HG03103 (cell line): ENCODE measurements at regions not wholly inside any gene's neighbourhood (a gene's known extent, or its start where the extent isn't known, plus 50 kb on each side); places are given as distances from the start of the nearest gene placed in this dataset.
"Not testable (repeated sequence)": the region's sequence is repeated elsewhere in the genome, so short reads cannot be mapped to it uniquely, and the experiment has no call there.

Experiments used
- ATAC-seq: cut with Tn5 transposase; IDR thresholded peaks from one replicate; pipeline ENCODE4 v1.9.1; 2021; ENCODE audit warnings: low read depth; ENCODE audit not compliant: unreplicated experiment

DNA sequence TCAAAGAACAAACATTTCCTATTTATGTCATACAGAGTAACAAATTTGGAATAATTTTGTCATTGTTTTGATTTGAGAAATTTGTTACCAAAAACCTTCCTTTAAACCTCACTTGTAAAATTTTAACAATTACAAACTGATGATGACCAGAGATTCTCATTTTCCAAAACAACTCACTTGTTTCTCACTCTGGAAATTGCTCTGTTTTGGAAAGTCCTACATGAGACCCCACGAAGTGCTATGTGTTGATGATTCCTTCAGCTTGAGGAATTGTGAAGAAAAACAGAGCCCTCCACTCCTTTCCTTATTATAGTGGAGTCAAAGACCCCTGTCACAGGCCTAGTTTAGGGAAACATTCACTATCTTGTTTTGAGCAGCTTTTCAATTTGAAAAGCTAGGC is 157.6 kb upstream of the RASGRP1 start:
- no peak for ATAC-seq

DNA sequence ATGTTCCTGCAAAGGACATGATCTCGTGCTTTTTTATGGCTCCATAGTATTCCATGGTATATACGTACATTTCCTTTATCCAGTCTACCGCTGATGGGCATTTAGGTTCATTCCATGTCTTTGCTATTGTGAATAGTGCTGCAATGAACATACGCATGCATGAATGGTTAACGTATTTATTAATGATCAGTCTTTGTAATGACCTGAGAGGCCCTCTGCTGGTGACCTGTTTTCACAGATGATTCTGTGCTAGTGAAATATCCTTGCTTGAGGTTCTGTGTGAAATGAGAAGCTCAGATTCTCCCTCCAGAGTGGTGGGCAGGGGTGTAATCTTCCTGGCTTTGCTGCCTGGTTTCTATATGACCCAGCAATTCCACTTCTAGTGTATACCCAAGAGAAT is 160.2 kb upstream of the RASGRP1 start:
- ATAC-seq, result no peak

DNA sequence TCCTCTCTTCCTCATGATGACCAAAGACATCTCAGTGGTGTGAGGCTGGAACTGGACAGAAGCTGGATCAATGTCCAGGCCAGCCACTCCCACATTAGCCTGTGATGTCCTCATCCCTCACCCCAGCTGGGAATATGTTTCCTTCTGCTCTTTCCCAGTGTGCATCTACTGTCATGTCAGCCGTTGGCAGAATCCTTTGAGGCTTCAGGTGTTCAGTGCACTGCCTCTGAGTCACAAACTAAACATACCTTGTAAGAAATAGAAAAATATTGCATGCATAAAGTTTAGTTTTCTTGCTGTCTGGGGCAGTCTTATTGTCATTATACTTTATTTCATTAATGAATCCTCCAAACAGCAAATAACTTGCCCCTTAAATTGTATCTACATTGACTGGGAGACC is 161.6 kb upstream of the RASGRP1 start:
- no peak for ATAC-seq

DNA sequence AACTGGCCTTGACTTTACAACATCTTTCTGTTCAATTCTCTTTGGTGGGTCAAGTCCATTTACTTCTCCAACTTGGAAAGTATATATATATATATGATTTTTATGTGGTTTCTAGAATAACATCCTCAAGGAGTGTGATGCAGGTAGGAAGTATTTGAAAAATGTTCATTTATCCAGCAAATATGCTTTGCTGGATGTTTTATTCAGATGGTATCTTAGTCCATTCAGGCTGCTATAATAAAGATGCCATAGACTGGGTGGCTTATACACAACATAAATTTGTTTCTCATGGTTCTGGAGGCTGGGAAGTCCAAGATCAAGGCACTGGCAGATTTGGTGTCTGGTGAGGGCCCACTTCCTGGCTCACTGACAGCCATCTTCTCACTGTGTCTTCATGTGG is 168.7 kb upstream of the RASGRP1 start:
- ATAC-seq, result no peak

DNA sequence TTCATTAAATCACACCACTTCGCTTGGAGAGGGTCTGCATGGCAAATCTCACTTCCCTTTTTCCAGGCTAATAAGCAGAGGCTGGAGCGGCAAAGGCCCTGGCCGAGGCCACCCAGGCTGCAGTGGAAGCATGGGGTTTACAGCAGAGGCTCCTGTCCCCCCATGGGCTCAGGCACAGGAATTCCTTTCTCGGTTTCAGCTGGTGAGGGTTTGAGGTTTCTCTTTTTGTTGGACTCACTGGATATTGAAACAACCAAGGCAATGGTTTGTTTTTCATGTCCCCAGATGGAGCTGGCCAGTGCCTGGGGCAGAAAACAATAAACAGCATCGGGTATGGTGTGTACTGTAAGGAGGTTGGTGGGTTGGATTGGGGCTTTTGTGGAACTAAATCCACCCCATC is 175.6 kb upstream of the RASGRP1 start:
- no peak for ATAC-seq

DNA sequence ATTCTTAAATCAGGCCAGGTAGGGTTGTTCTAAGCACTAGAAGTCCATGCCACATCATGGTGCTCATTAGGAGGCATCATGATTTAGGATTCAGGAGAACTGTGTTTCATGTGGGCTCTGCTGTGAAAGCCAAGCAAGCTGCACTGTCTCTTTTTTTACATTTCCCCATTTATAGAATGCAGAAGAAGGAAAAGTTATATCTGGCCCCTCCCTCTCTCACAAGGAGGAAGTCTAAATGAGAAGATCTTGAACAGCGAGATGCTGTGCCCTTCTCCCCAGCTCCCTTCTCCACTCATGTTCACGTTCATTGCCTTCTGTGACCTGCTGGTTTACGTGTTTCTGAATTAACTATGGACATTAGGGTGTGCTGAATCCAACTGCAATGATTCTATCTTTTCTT is 178.5 kb upstream of the RASGRP1 start:
- no peak for ATAC-seq

DNA sequence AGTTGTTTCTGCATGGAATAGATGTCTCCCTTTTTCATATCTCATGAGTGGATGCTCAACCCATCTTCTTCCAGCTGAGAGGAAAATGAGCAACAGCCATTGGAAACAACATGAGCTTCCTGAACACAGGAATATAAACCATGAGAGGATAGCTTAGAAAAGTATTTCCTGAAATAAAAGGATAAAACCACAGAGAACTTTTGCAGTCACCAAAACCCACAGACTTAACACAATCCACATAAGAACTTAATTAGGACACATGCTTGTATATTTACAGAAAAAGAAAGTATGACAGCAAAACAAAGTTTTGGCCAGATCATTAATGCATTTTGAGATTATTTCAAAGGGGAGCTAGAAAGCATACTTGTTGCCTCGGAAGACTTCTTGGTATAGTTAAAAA is 180.5 kb upstream of the RASGRP1 start:
- ATAC-seq, result no peak

DNA sequence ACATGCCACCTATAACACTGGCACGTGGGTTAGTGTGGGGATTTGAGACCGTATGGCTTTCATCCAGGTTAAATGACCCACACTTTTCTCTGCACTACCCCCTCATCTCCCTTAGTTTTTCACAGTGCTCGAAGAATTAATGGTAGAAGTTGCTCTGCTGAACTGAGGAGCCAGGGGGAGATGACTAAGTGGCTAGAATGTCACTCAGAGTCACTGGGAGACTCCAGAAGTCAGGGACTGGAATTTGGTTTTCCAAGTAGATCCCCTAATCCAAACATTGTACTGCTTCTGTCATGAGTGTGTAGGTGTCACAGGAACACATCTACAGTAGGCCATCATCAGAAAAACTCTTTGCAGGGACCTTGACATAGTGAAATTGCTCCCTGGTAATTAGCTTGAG is 181.0 kb upstream of the RASGRP1 start:
- no peak for ATAC-seq

DNA sequence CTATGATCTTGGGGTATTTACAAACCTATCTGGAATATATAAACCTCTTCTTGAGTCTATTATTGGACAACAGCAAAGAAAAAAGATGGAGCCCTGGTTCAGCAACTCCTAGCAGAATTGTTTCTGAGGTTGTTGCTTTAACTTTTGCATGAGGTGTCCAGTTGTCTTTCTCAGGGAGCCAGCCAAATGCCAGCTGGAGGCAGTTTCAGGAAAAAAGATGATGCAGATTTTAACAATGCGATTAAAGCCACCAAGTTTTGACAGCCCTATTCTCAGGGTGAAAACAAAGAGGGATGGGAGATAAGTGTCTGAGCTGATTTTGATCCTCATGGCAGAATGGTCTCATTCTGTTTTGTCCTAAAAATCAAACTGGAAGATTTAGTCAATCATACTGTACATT is 181.6 kb upstream of the RASGRP1 start:
- no peak for ATAC-seq

DNA sequence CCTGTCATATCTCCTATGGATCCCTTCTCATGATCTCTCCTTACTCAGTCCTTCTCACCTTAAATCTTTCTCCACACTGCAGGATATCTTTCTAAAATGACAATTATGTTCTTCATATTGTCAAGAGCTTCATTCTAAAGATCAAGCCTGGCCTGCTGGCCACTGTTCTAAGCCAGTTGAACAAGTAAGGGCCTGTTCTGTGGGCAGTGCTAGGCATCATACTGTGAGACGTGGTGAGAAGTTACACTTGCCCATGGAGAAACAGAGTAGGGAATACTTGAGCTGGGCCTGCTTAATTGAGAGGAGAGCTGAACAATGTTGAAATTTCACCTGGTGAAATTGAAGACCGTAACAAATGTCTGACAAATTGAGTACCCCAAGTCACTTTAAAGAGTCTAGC is 184.1 kb upstream of the RASGRP1 start:
- ATAC-seq, result no peak

DNA sequence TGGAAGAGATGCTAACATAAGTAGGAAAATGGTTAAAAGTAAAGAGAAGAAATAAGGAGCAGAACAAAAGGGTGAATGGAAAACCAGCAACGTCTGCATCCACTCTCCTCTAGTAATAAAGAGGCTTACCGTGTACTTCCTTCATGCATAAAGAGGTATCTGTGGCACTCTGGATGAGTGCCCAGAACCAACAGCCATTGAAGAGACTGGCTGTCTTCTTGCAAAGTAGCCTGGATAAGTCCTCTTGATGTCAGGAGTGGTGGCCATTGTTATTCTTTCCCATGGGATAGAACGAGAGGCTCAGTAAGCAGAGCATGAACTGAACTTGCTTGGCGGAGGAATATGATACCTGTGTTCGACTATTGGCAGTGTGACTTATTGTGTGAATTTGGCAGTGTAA is 186.2 kb upstream of the RASGRP1 start:
- ATAC-seq, result no peak

DNA sequence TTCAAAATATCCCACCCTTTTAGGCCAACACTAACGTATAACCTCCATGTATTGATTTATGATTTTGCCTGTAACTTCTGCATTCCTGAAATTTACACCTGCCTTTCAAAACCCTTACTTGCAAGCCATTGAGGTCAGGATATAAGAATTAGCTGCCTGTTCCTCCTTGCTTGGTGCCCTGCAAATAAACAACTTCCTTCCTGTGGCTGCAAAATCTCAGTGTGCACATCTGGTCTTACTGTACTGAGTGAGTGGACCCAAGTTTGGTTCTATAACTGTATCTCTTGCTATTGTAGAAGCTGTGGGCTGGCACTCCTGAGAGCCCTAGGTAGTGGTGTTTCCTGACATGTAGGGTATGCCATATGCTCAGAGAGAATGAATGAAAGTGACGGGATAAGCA is 191.1 kb upstream of the RASGRP1 start:
- no peak for ATAC-seq

DNA sequence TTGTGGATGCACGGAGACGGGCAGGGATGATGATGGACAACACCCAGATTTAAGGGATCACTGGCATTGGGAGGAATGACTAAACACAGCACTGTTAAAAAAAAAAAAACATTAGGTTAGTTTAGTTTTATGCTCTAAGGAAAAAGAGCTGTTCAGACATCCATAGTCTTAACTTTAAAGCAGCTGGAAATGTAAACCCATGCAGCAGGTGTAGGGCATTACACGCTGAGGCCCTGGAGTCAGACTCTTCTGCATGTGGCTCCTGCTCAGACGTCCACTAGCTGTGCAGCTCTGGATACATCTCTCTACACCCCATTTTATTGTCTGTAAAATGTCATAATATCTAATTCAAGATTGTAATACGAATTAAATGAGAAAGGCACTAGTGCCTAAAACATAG is 191.8 kb upstream of the RASGRP1 start:
- ATAC-seq, result no peak

DNA sequence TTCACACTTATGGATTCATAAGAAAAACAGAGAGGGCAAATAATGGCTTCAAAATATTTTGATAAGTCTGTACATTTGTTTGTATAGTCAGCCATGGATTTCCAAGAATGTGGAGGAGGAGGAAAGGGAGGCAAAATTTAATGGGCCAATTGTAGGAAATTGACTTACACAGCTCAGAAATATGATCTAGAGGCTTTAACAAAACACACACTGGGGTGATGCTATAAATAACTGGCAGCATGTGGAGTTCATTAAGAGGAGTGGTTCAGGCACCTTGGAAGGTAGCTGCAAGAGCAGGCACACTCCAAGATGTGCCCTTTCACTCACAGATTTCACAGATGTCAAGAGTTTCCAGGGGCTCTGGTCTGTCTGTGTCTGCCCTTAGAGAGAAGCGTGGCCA is 193.4 kb upstream of the RASGRP1 start:
- ATAC-seq, result no peak

DNA sequence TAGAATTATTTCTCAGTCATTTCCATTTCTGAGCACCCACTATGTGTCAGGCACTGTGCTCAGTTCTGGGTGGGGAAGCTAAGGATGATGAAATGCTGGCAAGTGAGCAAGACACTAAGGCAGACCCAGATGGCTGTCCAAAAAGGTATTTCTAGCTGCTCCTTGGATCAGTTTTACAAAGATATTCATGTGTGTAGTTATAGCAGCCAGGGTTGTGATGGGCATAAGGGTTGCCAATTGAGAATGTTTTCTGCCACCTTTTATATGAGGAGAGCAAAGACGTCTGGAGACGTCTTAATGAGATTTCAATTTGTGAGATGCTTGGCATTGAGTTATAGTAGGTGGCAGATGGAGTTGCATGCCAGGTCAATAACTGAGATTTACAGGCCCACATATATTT is 197.1 kb upstream of the RASGRP1 start:
- no peak for ATAC-seq

DNA sequence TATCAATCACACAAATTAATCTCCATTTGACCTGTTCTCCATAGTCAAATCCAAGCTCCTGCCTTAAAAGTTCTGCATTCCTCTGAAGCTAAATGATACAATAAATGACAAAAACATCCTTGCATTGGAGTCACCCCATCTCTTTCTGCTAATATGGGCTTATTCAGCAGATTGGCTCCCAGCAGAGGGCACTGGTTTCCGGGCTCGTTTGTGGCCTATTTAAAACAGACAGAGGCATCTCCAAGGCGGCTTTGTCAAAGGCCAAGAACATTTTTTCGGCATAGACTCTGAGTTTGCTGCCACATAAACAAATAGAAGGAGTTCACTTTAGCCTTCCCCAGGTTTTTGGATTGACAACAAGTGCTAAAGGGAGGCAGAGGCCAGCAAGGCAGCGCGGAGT is 204.4 kb upstream of the RASGRP1 start:
- ATAC-seq, result no peak

DNA sequence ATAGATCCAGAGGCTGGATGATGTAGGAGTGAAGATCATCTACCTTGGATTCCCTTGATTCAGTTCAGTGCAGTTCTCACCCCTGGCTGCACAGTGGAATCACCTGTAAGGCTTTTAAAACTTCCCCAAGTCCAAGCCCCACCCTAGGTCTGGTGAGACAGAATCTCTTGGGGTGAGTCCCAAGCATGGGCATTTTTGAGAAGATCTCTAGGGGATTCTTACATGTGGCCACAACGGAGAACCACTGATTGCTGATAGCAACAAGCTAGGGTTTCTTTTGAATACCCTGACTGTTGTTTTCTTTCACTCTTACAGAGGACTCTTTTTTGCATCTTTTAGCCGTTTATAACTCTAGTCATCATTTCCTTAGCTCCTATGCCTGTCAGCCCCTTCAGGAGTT is 204.9 kb upstream of the RASGRP1 start:
- ATAC-seq, result no peak

DNA sequence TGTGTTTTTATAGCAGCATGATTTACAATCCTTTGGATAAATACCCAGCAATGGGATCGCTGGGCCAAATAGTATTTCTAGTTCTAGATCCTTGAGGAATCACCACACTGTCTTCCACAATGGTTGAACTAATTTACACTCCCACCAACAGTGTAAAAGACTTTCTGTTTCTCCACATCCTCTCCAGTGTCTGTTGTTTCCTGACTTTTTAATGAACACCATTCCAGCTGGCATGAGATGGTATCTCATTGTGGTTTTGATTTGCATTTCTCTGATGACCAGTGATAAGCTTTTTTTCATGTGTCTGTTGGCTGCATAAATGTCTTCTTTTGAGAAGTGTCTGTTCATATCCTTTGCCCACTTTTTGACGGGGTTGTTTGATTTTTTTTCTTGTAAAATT is 209.5 kb upstream of the RASGRP1 start:
- ATAC-seq, result not testable (repeated sequence)

DNA sequence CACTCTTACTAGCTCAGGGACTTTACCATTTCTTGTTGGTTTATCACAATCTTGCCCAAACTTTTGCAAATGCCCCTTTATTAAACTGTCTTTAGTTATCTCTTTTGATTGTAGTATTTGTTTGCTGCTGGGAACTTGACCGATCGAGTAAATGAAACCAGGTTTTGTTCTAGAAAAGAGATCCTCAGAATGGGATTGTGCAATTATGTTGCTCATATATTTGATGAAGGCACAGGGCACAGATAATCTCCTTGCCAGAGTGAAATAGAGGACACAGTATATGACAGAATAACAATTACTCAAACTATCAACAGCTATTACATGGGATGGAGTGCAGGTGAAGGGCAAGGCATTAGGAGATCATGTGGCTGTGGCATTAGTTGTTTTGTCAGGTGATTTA is 216.6 kb upstream of the RASGRP1 start:
- no peak for ATAC-seq

DNA sequence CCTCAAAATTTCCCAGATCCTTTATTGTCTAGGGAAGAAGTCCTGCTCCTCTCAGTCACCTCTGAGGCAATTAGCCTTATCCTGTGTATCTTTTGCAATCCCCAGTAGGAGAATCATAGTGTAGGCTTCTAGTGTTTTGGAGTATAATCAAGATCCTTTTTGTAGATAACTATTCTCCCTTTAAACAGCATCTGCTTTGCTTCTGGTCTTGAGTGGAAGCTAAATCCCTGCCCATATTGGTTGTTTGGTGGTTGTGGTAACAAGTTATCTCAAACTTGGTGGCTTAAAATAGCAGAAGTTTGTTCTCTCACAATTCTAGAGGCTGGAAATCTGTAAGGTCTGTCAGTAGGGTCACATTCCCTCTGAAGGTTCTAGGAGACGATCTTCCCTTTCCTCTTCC is 217.5 kb upstream of the RASGRP1 start:
- no peak for ATAC-seq

DNA sequence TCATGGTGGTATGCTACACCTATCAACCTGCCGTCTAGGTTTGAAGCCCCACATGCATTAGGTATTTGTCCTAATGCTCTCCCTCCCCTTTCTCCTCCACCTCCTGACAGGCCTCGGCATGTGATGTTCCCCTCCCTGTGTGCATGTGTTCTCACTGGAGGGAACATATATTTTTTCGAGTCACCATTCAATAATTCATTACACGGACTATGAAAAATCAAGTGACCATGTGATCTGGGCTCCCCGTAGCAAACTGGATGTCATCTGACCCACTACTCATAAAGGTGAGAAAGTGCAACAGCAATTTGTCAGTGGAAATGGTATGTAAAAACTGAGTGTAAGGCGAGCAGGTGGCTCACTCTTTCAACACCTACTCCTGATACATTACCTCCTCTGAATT is 224.3 kb upstream of the RASGRP1 start:
- ATAC-seq, result no peak

DNA sequence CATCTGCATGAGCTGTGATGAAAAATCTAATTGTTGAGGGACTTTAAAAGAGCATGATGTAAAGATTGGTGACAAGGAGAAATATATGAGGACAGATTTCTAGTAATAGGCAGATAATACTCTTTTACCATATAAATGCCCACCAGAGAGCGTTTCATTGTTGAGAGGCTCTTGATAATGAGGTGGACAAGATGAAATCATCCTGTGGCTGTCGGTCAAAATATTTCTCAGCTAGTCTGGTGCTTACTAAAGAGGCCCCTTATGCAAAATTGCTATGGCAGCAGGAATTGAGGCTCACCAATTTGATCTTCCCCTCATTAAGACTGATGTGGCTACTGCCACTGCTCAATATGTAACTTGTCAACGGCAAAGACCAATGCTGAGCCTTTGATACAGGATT is 225.0 kb upstream of the RASGRP1 start:
- no peak for ATAC-seq

DNA sequence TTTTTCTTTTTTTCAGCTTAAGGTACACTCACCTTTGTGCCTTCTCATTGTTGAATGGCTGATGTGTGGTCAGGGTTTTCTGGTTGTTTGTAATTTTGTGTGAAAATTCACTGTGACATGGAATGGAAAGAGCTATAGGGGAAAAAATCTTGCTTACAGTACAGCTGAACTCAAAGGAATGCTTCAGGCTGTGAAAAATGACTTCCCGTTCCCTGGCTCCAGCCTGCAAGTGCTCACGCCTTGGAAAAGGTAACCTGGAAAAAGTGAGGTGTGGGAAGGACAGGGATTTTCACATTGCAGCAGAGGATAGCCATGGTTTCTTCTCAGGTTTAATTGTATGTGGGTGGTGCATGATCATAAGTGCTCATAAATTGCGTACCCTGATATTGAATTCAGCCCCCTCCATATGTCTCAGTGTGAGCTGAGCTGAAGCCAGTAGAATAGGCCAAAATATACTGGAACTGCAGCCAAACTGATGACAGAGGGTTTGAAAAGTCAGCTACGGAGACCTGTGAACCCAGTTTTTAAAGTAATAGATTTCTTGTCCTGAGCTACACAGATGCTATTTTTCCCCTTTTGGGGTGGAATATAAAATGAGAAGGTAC is 228.7 kb upstream of the RASGRP1 start:
- no peak for ATAC-seq
